HCT116 (cell line): ENCODE measurements at regions not wholly inside any gene's neighbourhood (a gene's known extent, or its start where the extent isn't known, plus 50 kb on each side); places are given as distances from the start of the nearest gene placed in this dataset.

ENCODE experiments used
- ATAC-seq: fragments of 200-7000 bp; cut with Tn5 transposase; 2 replicates; pipeline ENCODE4 v1.9.1; 2020; ENCODE audit warnings: mild to moderate bottlenecking, moderate library complexity
- BruUV-seq: library from RNA; stranded (reverse); fragments of 400-500 nt; replicated peaks from 2 replicates; lab custom pipeline; 2021; lab: Mats Ljungman, UMichigan
- CTCF ChIA-PET: fragments of 300-600 bp; sonication (Branson Sonifier 250); formaldehyde crosslinking; loops from one replicate; lab custom pipeline; 2021; ENCODE audit warnings: antibody characterized with exemption; lab: Charles Lee
- POLR2A ChIA-PET: fragments of 300-600, 350-600 bp; sonication (Branson Sonifier 250); formaldehyde crosslinking; loops from one replicate; lab custom pipeline; 2021; ENCODE audit warnings: antibody characterized with exemption; lab: Charles Lee
- RAD21 ChIA-PET, 2 experiments: fragments of 300-600 bp; sonication (Branson Sonifier 250); formaldehyde crosslinking; loops; one replicate each; lab custom pipeline; 2023; ENCODE audit warnings: low total read pairs in 2 of 2; ENCODE audit not compliant: uncharacterized antibody in 2 of 2, unreplicated experiment in 2 of 2, low non-redundant PET in 1 of 2; lab: Charles Lee
- DNase-seq: peaks from one replicate; pipeline ENCODE4 v3.0.0-alpha.2; 2010; ENCODE audit warnings: low read depth, low spot score
- H2AFZ ChIP-seq: fragments of 200-600 bp; shearing (Covaris generic), sonication (generic); 2 replicates; pipeline ENCODE4 v1.6.1; 2017; ENCODE audit warnings: low read depth, mixed run types, mixed read lengths, antibody characterized with exemption, low read length; ENCODE audit not compliant: poor library complexity, severe bottlenecking
- H3K27ac ChIP-seq: 2 replicates; pipeline ENCODE4 v1.5.1; 2012; ENCODE audit warnings: low read depth, low read length
- H3K27me3 ChIP-seq: fragments of 200-600 bp; sonication (generic); 2 replicates; pipeline ENCODE4 v1.6.1; 2016; ENCODE audit warnings: mixed run types, low read length, mixed read lengths; ENCODE audit not compliant: insufficient read depth
- H3K36me3 ChIP-seq, 2 experiments: fragments of 200-500 bp in 1 of 2; fragments of 200-600 bp in 1 of 2; sonication (Bioruptor generic) in 1 of 2; sonication (generic) in 1 of 2; 2 replicates each; pipeline versions ENCODE4 v1.5.1 to v1.6.1; 2014 to 2016; ENCODE audit warnings: low read length in 2 of 2, inconsistent platforms in 1 of 2, mixed read lengths in 1 of 2, mixed run types in 1 of 2; ENCODE audit not compliant: insufficient read depth in 2 of 2, control insufficient read depth in 1 of 2
- H3K4me1 ChIP-seq, 2 experiments: fragments of 200-600 bp in 1 of 2; sonication (generic) in 1 of 2; 2 replicates each; pipeline versions ENCODE4 v1.5.1 to v1.6.1; 2012 to 2017; ENCODE audit warnings: low read length in 2 of 2, inconsistent platforms in 1 of 2, mild to moderate bottlenecking in 1 of 2, mixed read lengths in 1 of 2, mixed run types in 1 of 2, moderate library complexity in 1 of 2; ENCODE audit not compliant: insufficient read depth in 2 of 2, control insufficient read depth in 1 of 2
- H3K4me2 ChIP-seq: fragments of 200-600 bp; sonication (generic); 2 replicates; pipeline ENCODE4 v1.6.1; 2017; ENCODE audit warnings: mixed run types, low read length, mixed read lengths
- H3K4me3 ChIP-seq, 2 experiments: fragments of 200-600 bp in 1 of 2; sonication (generic) in 1 of 2; replicated peaks in 1 of 2; 2 replicates each; pipeline ENCODE4 v1.5.1; 2011 to 2016; ENCODE audit warnings: low read length in 2 of 2, control low read depth in 1 of 2, low read depth in 1 of 2, mild to moderate bottlenecking in 1 of 2, mixed read lengths in 1 of 2, mixed run types in 1 of 2
- H3K79me2 ChIP-seq: fragments of 200-600 bp; sonication (generic); 2 replicates; pipeline ENCODE4 v1.6.1; 2017; ENCODE audit warnings: mild to moderate bottlenecking, mixed run types, low read length, moderate library complexity, mixed read lengths; ENCODE audit not compliant: insufficient read depth
- H3K9ac ChIP-seq: fragments of 200-600 bp; sonication (generic); 2 replicates; pipeline ENCODE4 v1.6.1; 2016; ENCODE audit warnings: low read length, mixed read lengths
- H3K9me2 ChIP-seq: fragments of 200-600 bp; sonication (generic), shearing (Covaris generic); 2 replicates; pipeline ENCODE4 v1.6.1; 2017; ENCODE audit warnings: mixed run types, mild to moderate bottlenecking, moderate library complexity; ENCODE audit not compliant: insufficient read depth
- H3K9me3 ChIP-seq, 2 experiments: fragments of 200-500 bp in 1 of 2; fragments of 200-600 bp in 1 of 2; sonication (Bioruptor generic) in 1 of 2; sonication (generic) in 1 of 2; 2 replicates each; pipeline ENCODE4 v1.6.1; 2014 to 2017; ENCODE audit warnings: low read length in 2 of 2, mixed read lengths in 2 of 2, inconsistent platforms in 1 of 2, low read depth in 1 of 2, mild to moderate bottlenecking in 1 of 2, mixed run types in 1 of 2, moderate library complexity in 1 of 2; ENCODE audit not compliant: control insufficient read depth in 1 of 2, insufficient read depth in 1 of 2
- H4K20me1 ChIP-seq: fragments of 200-600 bp; sonication (generic), shearing (Covaris generic); 2 replicates; pipeline ENCODE4 v1.6.1; 2017; ENCODE audit warnings: mixed run types, mild to moderate bottlenecking, moderate library complexity; ENCODE audit not compliant: insufficient read depth
- ATF3 ChIP-seq: IDR thresholded peaks from 2 replicates; pipeline ENCODE4 v1.6.1; 2012
- CBX3 ChIP-seq: IDR thresholded peaks from 2 replicates; pipeline ENCODE4 v1.6.1; 2012; ENCODE audit warnings: low read depth
- ELF1 ChIP-seq: IDR thresholded peaks from 2 replicates; pipeline ENCODE4 v1.6.1; 2012; ENCODE audit warnings: low read depth, borderline replicate concordance
- EZH2phosphoT487 ChIP-seq: fragments of 200-600 bp; IDR thresholded peaks from 2 replicates; pipeline ENCODE4 v1.6.1; 2018; ENCODE audit warnings: antibody characterized with exemption, borderline replicate concordance
- FOSL1 ChIP-seq: IDR thresholded peaks from 2 replicates; pipeline ENCODE4 v1.6.1; 2012; ENCODE audit warnings: low read depth
- JUND ChIP-seq: IDR thresholded peaks from 2 replicates; pipeline ENCODE4 v1.6.1; 2012
- POLR2A ChIP-seq: IDR thresholded peaks from 2 replicates; pipeline ENCODE4 v1.7.0; 2011; ENCODE audit warnings: borderline replicate concordance; ENCODE audit not compliant: insufficient read depth, insufficient read length; ENCODE audit errors: extremely low read depth
- REST ChIP-seq: IDR thresholded peaks from 2 replicates; pipeline ENCODE4 v1.6.1; 2012; ENCODE audit warnings: low read depth
- SP1 ChIP-seq: IDR thresholded peaks from 2 replicates; pipeline ENCODE4 v1.6.1; 2012; ENCODE audit warnings: low read depth
- TCF7L2 ChIP-seq: IDR thresholded peaks from 2 replicates; pipeline ENCODE4 v1.7.0; 2011; ENCODE audit warnings: borderline replicate concordance, inconsistent platforms; ENCODE audit not compliant: insufficient read depth, insufficient read length; ENCODE audit errors: extremely low read depth
- ZNF274 ChIP-seq: fragments of 200-500 bp; sonication (Bioruptor generic); IDR thresholded peaks from 2 replicates; pipeline ENCODE4 v1.6.1; 2014; ENCODE audit warnings: mild to moderate bottlenecking, low read depth, low read length, inconsistent platforms
- intact Hi-C: fragments of 100-400 bp; cut with micrococcal nuclease; formaldehyde crosslinking; loops from 2 replicates; pipeline ENCODE4 v1.10.0; 2022
- TF ChIP-seq, protein P1 (sequence below), 3 experiments: fragments of 200-600 bp in 1 of 3; sonication (generic) in 1 of 3; IDR thresholded peaks in 2 of 3; conservative IDR thresholded peaks in 1 of 3; 2 replicates each; pipeline ENCODE4 v1.5.1; 2012 to 2017; ENCODE audit warnings: low read depth in 2 of 3, low read length in 2 of 3, antibody characterized with exemption in 1 of 3, borderline replicate concordance in 1 of 3, control low read depth in 1 of 3, mild to moderate bottlenecking in 1 of 3, mixed read lengths in 1 of 3, mixed run types in 1 of 3, moderate library complexity in 1 of 3; ENCODE audit not compliant: insufficient read depth in 1 of 3

DNA sequence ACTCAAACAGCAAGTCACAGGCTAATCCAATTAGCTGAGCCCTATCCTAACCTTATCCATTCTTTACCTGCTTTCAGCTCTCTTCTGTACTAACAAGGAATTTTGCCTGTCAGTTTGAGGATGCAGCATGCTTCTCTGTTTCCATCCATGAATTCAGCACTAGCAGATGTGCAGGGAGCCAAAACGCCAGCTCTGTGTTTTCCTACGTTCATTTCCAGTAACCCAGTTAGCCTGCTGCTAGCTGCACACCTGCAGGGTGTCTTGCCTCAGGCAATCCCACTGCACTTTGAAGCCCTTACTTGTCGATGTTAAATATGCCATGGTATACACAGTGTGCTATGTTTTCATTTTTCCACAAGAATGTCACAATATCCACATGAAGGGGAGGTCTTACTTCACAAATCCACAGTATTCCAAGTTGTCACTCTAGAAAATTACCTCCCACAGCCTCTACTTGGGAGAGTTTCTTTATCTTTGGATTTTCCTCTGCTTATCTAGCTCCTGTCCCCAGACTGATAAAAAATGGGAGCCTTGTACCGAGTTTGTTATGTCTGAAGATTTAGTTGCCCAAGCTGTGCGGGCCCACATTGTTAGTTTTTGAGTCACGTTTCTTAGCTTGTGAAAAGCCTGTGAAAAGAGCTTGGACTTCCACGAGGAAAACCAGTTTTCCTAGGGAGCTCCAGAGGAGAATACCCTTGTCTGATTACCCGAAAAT lies 127.6 kb upstream of the HHIP start:
- ChIA-PET RAD21 (no interaction called here), CTCF (no interaction called here), POLR2A (no interaction called here)
- H3K4me2 ChIP-seq, result no peak overlapping the region
- H4K20me1 ChIP-seq, result no peaks in the 10 kb centered on the region
- no peaks in the 10 kb centered on the region for H3K27me3 ChIP-seq
- BruUV-seq, result no TSS peak
- H3K9me2 ChIP-seq, result no peaks in the 10 kb centered on the region
- no peak overlapping the region for H3K27ac ChIP-seq
- intact Hi-C loops, result no loop called here
- no peaks in the 10 kb centered on the region for H3K9me3 ChIP-seq
- DNase-seq, result no peak
- no peak overlapping the region for H3K9ac ChIP-seq
- no peak for ATAC-seq
- no peaks in the 10 kb centered on the region for H3K79me2 ChIP-seq
- H3K4me3 ChIP-seq, result no peak overlapping the region
- H3K36me3 ChIP-seq, result no peaks in the 10 kb centered on the region
- no peak overlapping the region for H2AFZ ChIP-seq
- no peaks in the 10 kb centered on the region for H3K4me1 ChIP-seq
- no peak for TF ChIP-seq TCF7L2
- TF ChIP-seq CBX3, result no peak
- TF ChIP-seq JUND, result no peak
- TF ChIP-seq REST, result no peak
- no peak for TF ChIP-seq SP1
- TF ChIP-seq POLR2A, result no peak
- no peak for TF ChIP-seq ATF3
- TF ChIP-seq ZNF274, result no peak
- no peak for TF ChIP-seq EZH2phosphoT487
- TF ChIP-seq FOSL1, result no peak
- no peak for TF ChIP-seq ELF1
- TF ChIP-seq, protein P1, sequence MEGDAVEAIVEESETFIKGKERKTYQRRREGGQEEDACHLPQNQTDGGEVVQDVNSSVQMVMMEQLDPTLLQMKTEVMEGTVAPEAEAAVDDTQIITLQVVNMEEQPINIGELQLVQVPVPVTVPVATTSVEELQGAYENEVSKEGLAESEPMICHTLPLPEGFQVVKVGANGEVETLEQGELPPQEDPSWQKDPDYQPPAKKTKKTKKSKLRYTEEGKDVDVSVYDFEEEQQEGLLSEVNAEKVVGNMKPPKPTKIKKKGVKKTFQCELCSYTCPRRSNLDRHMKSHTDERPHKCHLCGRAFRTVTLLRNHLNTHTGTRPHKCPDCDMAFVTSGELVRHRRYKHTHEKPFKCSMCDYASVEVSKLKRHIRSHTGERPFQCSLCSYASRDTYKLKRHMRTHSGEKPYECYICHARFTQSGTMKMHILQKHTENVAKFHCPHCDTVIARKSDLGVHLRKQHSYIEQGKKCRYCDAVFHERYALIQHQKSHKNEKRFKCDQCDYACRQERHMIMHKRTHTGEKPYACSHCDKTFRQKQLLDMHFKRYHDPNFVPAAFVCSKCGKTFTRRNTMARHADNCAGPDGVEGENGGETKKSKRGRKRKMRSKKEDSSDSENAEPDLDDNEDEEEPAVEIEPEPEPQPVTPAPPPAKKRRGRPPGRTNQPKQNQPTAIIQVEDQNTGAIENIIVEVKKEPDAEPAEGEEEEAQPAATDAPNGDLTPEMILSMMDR (IDR thresholded peaks at IDR 0.05 in 2 of 3, conservative IDR thresholded peaks at IDR 0.05 in 1 of 3; ENCODE audit: borderline replicate concordance in 1 of 3, insufficient read depth in 1 of 3, low read depth in 2 of 3, low read length in 2 of 3), result no peak
